Loucy (cell line): ENCODE measurements at regions not wholly inside any gene's neighbourhood (a gene's known extent, or its start where the extent isn't known, plus 50 kb on each side); places are given as distances from the start of the nearest gene placed in this dataset.

Source experiments
- H2AFZ ChIP-seq: fragments of 200-600 bp; sonication (generic); 2 replicates; pipeline ENCODE4 v1.6.0; 2016; ENCODE audit warnings: antibody characterized with exemption, mild to moderate bottlenecking, low read length, moderate library complexity
- H3F3A ChIP-seq: fragments of 200-600 bp; 2 replicates; pipeline ENCODE4 v1.6.0; 2016; ENCODE audit warnings: antibody characterized with exemption, low read depth, mild to moderate bottlenecking
- H3K27me3 ChIP-seq: fragments of 200-600 bp; sonication (generic); 2 replicates; pipeline ENCODE4 v1.6.1; 2014; ENCODE audit warnings: low read length, mild to moderate bottlenecking; ENCODE audit not compliant: insufficient read depth, poor library complexity, severe bottlenecking
- H3K36me3 ChIP-seq: fragments of 200-600 bp; sonication (generic); 2 replicates; pipeline ENCODE4 v1.6.1; 2016; ENCODE audit warnings: low read length; ENCODE audit not compliant: insufficient read depth
- H3K4me1 ChIP-seq: fragments of 200-600 bp; sonication (generic); 2 replicates; pipeline ENCODE4 v1.5.1; 2014; ENCODE audit warnings: low read length, mild to moderate bottlenecking; ENCODE audit not compliant: insufficient read depth, poor library complexity, severe bottlenecking
- H3K4me2 ChIP-seq: fragments of 200-600 bp; sonication (generic); 2 replicates; pipeline ENCODE4 v1.6.0; 2014; ENCODE audit warnings: antibody characterized with exemption, low read length, low read depth, mild to moderate bottlenecking; ENCODE audit not compliant: poor library complexity, severe bottlenecking
- H3K4me3 ChIP-seq: fragments of 200-600 bp; sonication (generic); 2 replicates; pipeline ENCODE4 v1.5.1; 2014; ENCODE audit warnings: low read length, mild to moderate bottlenecking, mixed read lengths; ENCODE audit not compliant: poor library complexity, severe bottlenecking
- H3K79me2 ChIP-seq: fragments of 200-600 bp; sonication (generic); 2 replicates; pipeline ENCODE4 v1.6.1; 2014; ENCODE audit warnings: low read length; ENCODE audit not compliant: insufficient read depth
- H3K9ac ChIP-seq: fragments of 200-600 bp; sonication (generic); 2 replicates; pipeline ENCODE4 v1.6.0; 2014; ENCODE audit warnings: mild to moderate bottlenecking, low read depth, low read length, moderate library complexity; ENCODE audit not compliant: poor library complexity, severe bottlenecking
- H3K9me2 ChIP-seq: fragments of 200-600 bp; sonication (generic); replicated peaks from 2 replicates; pipeline ENCODE4 v1.6.1; 2016; ENCODE audit warnings: low read depth, low read length, mixed read lengths
- H3K9me3 ChIP-seq: fragments of 200-600 bp; sonication (generic); 2 replicates; pipeline ENCODE4 v1.6.1; 2014; ENCODE audit warnings: mild to moderate bottlenecking, antibody characterized with exemption, low read length, low read depth; ENCODE audit not compliant: insufficient read depth
- H4K20me1 ChIP-seq: fragments of 200-600 bp; sonication (generic); 2 replicates; pipeline ENCODE4 v1.6.0; 2014; ENCODE audit warnings: antibody characterized with exemption, low read length, mild to moderate bottlenecking; ENCODE audit not compliant: insufficient read depth, poor library complexity, severe bottlenecking
- CTCF ChIP-seq: fragments of 200-600 bp; sonication (generic); conservative IDR thresholded peaks from 2 replicates; pipeline ENCODE4 v1.5.1; 2014; ENCODE audit warnings: mild to moderate bottlenecking, antibody characterized with exemption, low read length
- EZH2phosphoT487 ChIP-seq: fragments of 200-600 bp; IDR thresholded peaks from 2 replicates; pipeline ENCODE4 v1.6.1; 2018; ENCODE audit warnings: antibody characterized with exemption, mild to moderate bottlenecking, moderate library complexity, borderline replicate concordance

DNA sequence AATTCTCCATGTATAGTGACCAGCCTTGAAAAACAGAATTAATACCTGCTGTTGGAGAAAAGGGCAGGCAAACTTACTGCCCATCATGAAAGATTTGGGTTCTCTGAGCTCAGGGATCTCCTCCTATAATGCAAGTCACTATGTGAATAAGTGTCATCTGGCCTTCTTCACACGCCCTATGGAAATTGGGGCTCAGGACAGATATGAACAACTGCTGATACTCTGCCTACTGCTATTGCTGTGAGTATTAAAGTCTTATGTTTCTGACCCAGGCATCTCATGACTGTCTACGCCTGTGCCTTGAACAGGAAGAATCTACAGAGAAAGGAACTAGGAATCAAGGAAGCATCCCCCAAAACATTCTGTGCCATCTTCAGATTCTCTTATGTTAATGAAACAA is 226.1 kb downstream of the SOD2 start:
- no peaks in the 10 kb centered on the region for H3K4me1 ChIP-seq
- no peaks in the 10 kb centered on the region for H3K36me3 ChIP-seq
- no peaks in the 10 kb centered on the region for H3K79me2 ChIP-seq
- no peak overlapping the region for H3K4me3 ChIP-seq
- no peak overlapping the region for H2AFZ ChIP-seq
- no peaks in the 10 kb centered on the region for H3K9me3 ChIP-seq
- H3K9me2 ChIP-seq: no peaks in the 10 kb centered on the region
- no peaks in the 10 kb centered on the region for H3F3A ChIP-seq
- TF ChIP-seq EZH2phosphoT487: no peak
- no peak for TF ChIP-seq CTCF
- H3K27me3 ChIP-seq: no peaks in the 10 kb centered on the region
- H3K4me2 ChIP-seq: no peak overlapping the region
- H4K20me1 ChIP-seq: no peaks in the 10 kb centered on the region
- no peak overlapping the region for H3K9ac ChIP-seq

DNA sequence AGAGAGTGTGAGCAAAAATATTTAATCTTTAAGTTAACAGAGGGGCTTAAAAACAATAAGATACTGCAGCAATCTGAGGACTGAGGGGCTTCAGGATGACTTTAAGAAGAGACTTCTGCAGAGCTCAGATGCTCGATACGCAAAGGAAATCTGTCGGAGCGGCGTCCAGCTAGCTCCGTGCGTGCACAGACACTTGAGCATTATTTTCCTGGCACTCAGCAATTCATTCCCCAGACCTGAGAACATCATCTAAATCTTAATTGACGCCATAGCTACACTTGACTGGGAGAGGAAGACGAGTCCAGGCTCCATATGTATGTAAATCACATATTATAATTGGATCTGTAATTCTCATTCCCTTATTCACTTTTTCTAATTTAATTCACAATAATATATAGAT is 228.2 kb downstream of the SOD2 start:
- no peak overlapping the region for H3K4me3 ChIP-seq
- H3K4me2 ChIP-seq: no peak overlapping the region
- no peak for TF ChIP-seq EZH2phosphoT487
- H3K79me2 ChIP-seq: no peaks in the 10 kb centered on the region
- no peaks in the 10 kb centered on the region for H3K9me3 ChIP-seq
- H3K9me2 ChIP-seq: no peaks in the 10 kb centered on the region
- H2AFZ ChIP-seq: no peak overlapping the region
- no peaks in the 10 kb centered on the region for H4K20me1 ChIP-seq
- H3K9ac ChIP-seq: no peak overlapping the region
- H3K36me3 ChIP-seq: no peaks in the 10 kb centered on the region
- H3K27me3 ChIP-seq: no peaks in the 10 kb centered on the region
- H3F3A ChIP-seq: no peaks in the 10 kb centered on the region
- H3K4me1 ChIP-seq: no peaks in the 10 kb centered on the region

- Histone ChIP-seq H3K9me3 (no peaks in the 10 kb centered on the region), H3K79me2 (no peaks in the 10 kb centered on the region), H3K4me2 (no peak overlapping the region), H3K36me3 (no peaks in the 10 kb centered on the region), H3K9ac (no peak overlapping the region), H3K4me1 (no peaks in the 10 kb centered on the region), H4K20me1 (no peaks in the 10 kb centered on the region), H3K27me3 (no peaks in the 10 kb centered on the region), H3F3A (no peaks in the 10 kb centered on the region), H3K4me3 (no peak overlapping the region), H2AFZ (no peak overlapping the region), H3K9me2 (no peaks in the 10 kb centered on the region)
- TF ChIP-seq CTCF: peak; percentile 44
- TF ChIP-seq EZH2phosphoT487: no peak
These were observed 229.8 kb downstream of the SOD2 start for GRCh38 chr6:159463119-159463829.

DNA sequence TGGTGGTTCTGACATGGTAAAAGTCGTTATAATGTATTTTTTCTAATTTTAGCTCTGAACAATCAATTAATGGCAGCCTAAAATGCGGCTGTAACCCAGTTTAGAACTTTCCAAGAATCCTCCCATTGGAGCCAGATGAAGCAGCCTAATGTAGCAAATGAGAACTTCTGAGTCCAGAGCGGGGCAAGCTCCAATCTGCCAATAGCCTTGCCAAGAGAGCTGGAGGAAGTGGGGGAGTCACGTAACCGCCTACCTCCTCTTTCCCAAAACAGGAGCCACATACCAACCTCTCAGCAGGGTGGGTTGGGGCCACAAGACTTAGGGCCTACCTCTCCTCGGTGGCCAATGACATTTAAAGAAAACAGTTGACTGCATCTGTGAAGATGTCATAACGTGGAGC is 230.6 kb downstream of the SOD2 start:
- no peak overlapping the region for H3K4me3 ChIP-seq
- no peaks in the 10 kb centered on the region for H3K9me3 ChIP-seq
- no peaks in the 10 kb centered on the region for H3K4me1 ChIP-seq
- H3K9me2 ChIP-seq: no peaks in the 10 kb centered on the region
- H3K79me2 ChIP-seq: no peaks in the 10 kb centered on the region
- no peak overlapping the region for H3K4me2 ChIP-seq
- no peak overlapping the region for H2AFZ ChIP-seq
- TF ChIP-seq EZH2phosphoT487 (no peak), CTCF (no peak)
- no peaks in the 10 kb centered on the region for H3K36me3 ChIP-seq
- no peak overlapping the region for H3K9ac ChIP-seq
- no peaks in the 10 kb centered on the region for H3K27me3 ChIP-seq
- H4K20me1 ChIP-seq: no peaks in the 10 kb centered on the region
- no peaks in the 10 kb centered on the region for H3F3A ChIP-seq
